ENCODE measurements at regions not wholly inside any gene's neighbourhood (a gene's known extent, or its start where the extent isn't known, plus 50 kb on each side); places are given as distances from the start of the nearest gene placed in this dataset.
"Not testable (repeated sequence)": the region's sequence is repeated elsewhere in the genome, so short reads cannot be mapped to it uniquely, and the experiment has no call there.

DNA sequence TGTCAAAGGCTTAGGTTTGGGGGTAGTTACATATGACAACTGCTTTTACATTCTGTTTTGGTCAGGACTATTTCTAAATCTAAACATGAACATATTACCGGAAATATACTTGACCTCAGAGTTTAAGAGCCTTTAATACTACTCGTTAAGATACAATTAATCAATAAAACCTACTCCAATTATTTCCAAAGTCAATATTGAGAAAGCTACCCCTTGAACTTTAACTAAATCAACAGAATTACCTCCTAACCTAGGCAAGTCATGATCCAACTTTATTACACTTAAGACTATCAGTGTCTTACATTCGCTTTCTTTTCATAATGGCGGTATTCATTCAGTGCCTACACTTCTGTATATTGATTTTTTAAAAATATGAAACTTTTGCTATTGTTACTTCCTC lies 107.7 kb downstream of the RAP2B start:
- no peak for DNase-seq

DNA sequence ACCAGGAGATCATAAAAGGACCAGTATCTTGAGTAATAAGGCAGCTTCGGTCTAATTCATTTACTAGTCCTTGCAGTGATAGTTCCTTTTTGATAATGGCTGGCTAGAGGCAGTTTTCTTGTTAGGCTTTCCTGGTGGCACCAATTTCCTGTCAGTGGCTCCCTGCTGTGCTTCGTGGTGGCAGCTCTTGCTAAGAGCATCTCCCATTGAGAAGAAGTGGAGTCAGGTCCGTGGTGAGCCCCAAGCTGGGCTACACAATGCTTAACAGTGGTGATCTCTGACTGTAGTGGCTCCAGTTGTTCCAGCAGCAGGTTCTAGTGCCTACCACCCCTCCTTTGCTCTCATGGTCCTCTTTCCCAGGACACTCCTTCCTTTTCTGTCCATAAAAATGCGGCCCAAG lies 111.2 kb downstream of the RAP2B start:
- DNase-seq = no peak

DNA sequence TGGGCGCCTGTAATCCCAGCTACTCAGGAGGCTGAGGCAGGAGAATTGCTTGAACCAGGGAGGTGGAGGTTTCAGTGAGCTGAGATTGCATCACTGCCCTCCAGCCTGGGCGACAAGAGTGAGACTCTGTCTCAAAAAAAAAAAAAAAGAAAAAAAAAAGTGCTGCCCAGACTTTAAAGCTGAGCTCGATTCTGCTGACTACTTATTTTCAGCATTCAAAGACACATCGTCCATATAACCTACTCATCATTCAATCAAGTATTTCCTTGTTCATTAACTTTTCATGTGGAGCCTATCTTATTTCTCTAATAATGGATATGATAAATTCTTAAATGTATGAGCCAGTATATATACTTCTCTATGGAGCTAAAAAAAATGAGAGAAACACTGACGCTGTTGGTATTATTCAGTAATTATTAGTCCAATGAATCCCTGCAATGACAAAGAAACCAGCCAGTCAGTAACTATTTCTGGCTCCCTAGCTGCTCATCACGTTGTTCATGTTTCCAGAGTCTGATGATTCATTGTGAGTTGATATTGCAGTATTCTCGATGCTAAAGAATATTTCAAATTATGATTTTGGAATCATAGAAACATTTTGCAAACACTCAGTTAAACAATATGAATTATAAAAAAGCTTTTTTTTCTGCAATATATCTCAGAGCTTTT lies 111.9 kb downstream of the RAP2B start:
- DNase-seq = no peak

DNA sequence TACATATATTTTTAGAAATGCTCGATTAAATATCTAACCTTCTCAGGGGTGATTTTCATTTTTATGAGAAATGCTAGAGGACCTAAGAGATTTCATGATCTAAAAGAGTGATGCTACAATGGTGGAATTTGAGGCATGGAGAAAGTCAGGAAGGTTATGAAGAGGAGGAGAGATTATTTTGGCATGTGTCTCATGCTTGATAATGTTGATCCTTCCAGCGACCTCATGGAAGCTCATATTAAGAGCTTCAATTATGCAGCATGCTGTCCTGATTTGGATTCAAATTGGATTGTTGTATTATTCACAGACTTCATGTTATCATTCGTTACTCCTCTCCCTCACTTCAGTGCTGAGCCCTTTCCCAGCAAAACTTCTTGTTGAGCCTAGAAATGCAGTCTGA lies 112.5 kb downstream of the RAP2B start:
- no peak for DNase-seq

DNA sequence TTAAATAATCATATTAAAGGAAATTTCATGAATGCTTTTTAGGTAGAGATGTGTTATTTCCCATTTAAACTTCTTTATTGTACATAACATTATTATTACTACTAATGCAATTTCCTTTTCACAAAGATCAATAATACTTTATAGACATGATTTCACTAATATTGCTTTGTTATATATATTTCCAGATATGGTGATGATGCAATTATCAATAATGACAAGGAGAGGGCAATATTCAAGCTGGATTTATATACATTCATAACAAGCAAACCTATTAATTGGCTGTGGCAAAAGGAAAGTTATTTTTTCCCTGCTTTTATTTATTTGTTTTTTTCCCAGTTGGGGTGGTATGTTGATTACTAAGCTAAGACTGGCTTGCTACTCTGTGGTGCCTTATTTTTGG lies 113.5 kb downstream of the RAP2B start:
- DNase-seq = no peak

DNA sequence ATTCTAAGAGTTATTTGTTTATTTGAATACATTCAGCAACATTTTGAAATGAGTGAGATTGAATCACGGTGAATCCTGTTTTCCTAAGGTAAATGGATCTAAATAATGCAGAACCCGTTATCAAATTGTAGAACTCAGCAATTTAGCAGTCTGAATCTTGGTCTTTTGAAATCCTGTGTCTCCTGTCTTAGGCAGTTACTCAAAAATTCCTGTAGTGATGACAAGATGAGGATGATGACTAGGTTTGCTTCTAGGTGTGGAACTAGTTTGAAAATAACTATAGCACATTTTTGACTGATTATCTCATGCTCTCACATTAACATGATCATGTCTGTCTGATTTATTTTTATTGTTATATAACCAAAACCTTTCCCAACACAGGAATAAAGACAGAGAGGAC lies 115.0 kb downstream of the RAP2B start:
- no peak for DNase-seq

DNA sequence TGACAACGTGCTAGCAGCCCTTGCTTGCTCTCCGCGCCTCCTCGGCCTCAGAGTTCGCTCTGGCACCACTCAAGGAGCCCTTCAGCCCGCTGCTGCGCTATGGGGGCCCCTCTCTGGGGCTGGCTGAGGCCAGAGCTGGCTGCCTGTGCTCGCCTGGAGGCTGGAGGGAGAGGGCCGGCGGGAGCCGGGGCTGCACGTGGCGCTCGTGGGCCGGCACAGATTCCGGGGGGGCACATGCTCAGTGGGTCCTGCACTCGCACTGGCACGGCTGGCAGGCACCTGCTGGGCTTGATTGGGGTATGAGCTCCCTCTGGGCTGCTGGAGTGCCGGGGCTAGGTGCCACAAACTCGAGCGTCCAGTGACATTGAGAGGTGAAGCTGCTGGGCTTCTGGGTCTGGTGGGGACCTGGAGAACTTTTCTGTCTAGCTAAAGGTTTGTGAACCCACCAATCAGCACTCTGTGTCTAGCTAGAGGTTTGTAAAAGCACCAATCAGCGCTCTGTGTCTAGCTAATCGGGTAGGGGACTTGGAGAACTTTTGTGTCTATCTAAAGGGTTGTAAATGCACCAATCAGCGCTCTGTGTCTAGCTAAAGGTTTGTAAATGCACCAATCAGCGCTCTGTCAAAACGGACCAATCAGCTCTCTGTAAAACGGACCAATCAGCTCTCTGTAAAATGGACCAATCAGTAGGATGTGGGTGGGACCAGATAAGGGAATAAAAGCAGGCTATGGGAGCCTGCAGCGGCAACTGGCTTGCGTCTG lies 119.4 kb downstream of the RAP2B start:
- not testable (repeated sequence) for DNase-seq

DNA sequence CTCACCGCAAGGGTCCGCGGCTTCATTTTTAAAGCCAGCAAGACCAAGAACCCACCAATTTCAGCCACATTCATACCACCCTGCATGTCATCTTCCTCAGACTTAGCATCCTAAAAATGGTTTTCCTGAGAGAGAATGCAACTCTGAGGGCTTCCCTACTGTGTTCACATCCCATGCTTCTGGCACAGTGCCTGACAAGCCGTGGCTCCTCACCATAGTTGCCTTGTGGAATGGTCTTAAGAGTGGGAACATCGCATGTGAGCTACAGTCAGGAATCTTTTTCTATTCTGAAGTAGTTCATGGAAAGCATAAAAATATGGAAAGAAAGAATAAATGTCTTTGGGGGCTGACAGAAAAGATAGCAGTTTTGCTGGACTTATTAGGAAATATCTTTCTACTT lies 120.3 kb downstream of the RAP2B start:
- DNase-seq = no peak

DNA sequence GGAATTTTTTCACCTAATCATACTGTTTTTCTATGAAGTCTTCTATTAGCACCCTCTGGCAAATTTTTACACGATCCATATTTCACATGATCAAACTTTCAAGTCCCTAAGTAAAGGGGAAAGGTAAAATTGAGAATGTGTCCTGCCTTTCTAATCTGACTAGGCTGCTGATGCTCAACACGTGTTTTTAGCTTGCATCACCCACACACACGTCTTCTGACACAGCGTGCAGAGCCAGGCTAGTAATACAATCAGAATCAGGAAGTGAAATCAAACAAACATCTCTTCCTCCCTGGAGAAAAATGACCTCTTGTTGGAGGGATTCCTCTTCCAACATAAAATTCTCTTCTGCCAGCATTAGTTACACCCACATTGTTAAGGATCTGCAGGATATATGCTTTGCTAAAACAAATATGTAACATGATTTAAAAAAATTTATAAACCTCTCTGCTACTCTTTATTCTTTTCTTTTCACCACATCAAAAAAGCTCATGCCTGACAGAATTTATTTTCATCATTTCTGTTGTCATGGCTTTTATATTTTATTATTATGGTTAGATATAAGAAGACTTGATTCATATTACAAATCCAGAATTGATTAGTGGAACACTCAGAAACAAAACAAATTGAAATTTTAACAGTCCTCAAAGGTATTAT lies 122.4 kb downstream of the RAP2B start:
- peak; percentile 57 for DNase-seq

DNA sequence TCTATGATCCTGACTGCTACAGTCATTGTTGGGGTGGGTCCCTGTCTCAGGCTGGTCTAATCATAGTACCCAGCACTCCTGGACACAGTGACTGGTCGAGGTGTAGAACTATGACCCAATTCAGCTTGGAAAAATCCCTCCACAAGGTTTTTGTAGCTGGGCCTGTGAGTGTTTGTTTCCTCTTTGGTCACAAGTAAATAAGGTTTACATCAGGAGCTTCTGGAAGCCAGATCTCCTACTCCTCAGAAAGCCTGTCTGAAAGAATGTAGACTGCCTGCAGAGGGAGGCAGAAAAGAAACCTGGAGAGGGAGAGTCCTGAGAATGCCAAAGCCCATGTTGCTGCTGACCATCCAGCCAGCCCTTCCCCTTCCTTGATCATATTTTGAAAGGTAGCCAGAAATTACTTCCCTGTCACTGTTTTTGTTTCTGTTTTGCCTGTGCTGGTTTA lies 123.2 kb downstream of the RAP2B start:
- DNase-seq = no peak

DNA sequence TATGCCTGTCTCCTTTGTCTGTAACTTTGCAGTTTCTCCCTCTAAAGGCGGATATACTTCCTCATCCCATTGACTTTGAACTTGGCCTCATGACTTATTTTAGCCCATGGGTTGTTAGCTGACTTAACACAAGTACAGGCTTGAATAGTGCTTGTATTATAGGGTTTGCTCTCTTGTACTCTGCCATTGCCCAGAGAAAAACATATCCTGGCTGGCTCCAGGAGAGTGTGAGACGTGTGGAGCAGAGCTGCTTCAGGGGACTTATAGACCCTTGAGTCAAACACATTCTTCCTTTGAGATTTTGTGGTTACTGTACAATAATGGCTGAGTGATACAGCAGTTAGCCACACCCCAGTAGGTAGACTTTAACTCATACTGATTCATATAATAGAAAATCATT lies 124.0 kb downstream of the RAP2B start:
- DNase-seq = no peak

DNA sequence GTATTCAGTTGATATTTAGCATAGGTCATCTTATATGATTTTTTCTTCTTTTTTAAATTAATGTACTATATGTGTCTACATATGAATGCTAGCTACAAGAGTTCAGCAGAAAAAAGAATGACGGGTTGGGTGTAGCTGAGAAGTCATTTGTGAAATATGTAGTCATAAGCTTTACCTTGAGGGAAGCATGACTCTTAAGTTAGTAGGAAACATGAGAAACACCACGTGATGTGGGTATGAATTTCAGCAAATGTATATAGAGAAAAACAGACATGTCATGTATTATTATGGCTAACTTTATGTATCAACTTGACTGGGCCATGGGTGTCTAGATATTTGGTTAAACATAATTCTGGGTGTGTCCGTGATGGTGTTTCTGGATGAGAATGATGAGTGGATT lies 125.0 kb downstream of the RAP2B start:
- no peak for DNase-seq

DNA sequence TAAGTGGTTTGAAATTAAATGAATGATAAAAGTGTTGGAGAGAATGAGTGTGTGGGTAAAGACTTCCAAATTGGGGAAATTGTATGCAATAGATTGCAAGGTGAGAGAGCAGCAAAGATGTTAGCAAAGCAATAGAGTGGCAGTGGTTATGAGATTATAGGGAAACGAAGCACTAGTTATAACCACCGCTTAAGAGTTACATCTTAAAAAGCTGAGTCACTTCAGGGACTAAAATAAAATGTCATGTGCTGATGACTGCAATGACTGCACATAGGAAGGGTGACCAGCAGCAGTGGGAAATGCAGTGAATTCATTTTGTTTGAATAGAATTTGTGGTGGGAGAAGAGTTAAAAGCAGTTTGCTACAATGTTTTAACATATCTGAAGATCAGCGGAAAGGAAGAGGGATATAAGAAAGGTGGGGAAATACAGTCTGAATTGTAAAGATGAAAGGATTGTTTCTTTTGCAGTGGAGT lies 127.3 kb downstream of the RAP2B start:
- no peak for DNase-seq

DNA sequence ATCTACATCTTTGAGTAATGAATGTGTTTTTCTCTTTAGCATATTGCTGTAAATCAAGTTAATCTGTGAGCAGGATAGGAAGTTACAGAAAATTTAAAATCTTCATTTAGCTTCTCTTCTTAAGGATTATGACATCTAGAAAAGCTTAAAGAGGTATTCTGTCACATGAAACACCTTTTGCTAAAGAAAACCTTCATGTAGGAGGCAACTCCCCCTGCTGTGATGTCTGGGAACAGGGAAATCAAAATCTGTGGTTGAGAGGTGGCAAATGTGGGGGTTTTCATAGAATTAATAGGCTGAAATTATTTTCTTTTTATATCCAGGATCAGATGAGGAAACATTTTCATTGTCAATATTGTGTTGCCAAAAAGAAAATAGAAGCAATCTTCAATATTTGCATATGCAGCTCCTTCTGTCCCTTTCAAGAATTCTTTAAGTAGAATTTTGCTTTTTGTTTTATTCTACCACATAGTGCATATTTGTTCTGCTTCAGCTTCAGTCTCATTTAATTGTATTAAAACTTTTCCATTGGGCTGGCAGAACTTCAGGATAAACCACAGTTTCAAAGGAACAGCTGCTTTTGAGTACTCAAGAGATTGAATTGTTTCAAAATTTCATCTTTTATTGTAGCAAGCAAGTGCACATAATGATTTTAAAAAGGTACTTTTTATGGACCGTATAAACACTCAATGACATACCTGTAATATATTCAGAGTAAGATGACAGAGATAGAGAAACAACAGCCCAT lies 128.4 kb downstream of the RAP2B start:
- no peak for DNase-seq

DNA sequence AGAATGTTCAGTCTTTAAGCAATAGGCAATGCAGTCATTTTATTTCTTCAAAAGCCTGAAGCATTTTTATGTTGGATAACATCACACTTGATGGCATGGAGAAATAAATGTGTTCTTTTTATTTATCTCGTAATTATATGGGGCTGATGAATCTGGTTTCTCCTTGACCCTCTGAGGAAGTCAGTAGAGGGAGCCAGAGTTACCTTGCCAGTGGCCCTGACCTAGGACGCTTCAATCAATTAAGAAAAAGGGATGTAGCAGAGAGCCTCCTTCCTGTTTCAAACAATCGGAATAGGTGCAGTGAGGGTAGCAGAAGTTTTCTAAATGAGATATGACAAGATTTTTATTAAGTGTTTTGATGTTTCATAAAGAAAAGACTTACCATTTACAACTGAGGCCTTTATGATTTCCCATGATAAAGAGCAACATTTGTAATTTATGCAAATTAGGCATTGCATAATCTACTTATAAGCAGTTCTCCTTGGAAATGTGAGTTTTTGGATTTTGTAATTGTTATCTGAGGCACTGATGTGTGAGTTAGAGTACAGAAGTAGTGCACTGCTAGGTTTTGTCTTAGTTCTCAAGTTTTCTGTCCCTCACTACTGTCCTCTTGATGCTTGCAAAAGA lies 129.1 kb downstream of the RAP2B start:
- DNase-seq = no peak

DNA sequence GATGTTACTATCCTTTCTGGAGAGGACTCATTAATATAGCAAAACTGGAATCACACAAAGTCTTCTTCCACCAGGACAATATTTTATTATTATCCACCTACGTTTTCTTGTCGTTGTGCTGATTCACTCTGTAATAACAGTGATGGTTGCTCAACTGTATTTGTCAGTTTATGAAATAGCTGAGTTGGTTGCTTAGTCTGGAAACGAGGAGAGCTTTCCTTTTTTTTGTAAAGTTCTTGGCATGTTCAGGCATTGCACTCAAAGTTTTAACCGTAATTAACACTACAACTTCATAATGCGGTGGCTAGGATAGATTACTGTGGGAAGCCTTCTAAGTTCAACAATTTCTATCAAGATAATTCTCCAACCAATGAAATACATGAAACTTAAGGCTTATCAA lies 131.2 kb downstream of the RAP2B start:
- DNase-seq = no peak

DNA sequence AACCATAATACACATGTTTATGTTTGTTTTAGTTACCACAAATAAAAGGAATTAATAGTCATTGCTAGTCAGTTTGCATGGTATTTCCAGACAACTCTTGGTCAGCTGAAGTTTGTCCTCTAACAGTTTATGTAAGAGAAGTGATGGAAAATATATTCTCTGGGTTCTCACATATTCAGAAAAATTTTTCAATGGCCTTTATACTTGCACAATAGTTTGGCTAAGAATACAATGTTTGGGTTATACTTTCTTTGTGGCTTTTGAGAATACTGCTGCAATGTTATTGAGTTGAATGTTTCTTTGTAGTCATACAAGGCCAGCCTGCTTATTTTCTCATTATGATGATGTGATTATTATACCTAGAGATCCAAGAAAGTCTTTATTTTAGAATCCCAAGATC lies 133.9 kb downstream of the RAP2B start:
- DNase-seq = no peak

DNA sequence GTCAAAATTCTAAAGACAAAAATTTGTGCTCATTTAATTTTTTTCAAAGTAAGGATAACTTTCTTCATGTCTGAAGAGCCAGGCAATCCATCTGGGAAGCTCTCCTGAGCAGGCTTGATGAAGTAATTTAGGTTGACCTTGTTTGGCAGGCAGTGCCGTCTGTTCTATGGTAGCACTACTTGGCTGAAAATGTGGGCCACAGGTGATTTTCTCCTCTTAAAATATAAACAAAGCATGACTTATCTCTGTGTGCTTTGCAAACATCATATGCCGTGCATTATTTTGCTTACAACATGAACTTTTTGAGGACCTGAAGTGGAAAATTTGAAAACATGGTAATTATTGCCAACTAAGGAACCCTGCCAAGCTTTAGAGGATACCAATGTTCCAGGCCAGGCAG lies 143.2 kb downstream of the RAP2B start:
- no peak for DNase-seq

DNA sequence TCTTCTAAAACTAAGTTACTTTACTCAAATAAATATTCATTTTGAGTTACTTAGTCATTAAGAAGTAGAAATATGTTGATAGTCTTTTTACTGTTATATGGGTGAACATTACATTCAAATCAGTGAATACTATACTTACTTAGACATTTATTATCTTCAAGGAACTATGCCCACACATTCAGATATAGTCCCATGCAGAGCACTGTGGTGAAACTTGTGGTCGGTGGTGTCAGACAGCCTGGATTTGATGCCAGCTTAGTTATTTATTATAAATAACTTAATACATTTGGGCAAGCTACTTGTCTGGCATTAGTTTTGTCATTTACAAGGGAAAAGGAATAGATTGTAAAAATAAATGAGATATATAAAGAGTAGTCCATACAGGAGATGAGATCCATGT lies 149.5 kb downstream of the RAP2B start:
- no peak for DNase-seq

DNA sequence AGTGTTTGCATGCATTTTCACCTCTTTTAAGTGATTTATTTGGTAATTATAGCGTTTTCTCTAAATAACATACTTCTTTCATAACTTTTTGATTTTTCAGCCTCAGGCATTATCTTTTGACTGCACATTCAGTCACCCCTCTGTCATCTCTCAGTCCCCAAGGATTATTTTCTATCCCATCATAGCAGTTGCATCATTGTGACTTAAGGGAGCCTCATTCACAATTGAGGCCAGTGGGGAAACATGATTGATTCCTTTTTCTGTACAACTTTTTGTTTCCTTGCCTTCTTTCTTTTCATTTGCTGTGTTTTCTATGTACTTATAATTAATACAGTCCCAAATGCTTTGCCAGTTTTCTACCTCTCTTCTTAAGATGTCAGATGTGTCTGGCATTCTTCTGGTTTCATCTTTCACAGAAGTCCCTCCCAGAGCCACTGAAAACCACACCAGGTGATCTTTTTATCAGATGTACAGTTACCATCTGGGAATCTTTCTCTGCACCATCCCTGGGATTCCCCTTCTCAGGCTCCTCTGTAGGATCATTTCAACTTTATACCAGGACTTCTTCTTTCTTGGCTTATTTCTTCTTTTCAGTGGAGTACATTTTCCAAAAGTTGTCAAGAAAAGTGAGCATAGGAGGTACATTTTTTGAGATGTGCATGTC lies 151.4 kb downstream of the RAP2B start:
- no peak for DNase-seq

DNA sequence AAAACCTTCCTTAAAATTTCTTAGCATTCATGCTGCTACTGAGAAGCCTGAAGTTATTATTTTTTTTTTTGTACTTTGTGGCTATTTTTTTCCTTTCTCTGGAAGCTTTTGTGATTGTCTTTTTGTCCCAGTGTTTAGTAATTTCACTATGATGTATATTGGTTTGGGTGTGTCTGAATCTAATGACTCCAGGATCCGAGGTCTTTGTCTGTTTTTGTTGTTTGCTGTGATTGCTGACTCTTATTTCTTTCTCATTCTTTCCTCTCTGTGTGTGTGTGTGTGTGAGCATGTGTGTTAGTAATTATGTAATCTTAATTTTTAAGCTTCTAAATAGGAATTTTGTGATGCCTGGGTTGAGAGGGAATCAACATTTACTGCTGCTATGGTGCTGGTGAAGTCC lies 152.0 kb downstream of the RAP2B start:
- DNase-seq = no peak

DNA sequence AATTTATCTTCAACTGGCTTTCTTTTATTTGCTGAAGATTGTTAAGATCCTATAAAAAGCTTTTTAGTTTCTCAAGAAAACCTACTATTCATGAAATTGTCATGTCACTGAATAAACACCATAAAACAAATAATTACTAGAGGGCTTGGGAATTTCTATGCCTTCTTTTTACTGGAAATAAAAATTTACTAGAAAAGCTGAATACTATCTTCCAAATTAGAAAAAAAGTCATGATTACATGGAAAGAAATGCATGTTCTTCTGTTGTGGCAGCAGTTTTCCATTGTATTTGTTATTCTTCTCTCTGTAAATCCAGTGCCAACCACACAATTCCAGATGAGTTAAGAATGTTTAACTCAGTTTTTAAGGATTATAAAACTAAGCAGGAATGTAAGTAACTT lies 153.8 kb downstream of the RAP2B start:
- no peak for DNase-seq

Measured in activated CD4-positive, alpha-beta T cell treated with anti-CD3 and anti-CD28 coated beads for 48 hours (primary cell).